IMR-90 (cell line): ENCODE measurements at regions not wholly inside any gene's neighbourhood (a gene's known extent, or its start where the extent isn't known, plus 50 kb on each side); places are given as distances from the start of the nearest gene placed in this dataset.

Source experiments
- ATAC-seq: fragments of 200-7000 bp; cut with Tn5 transposase; 2 replicates; pipeline ENCODE4 v1.9.1; 2020; ENCODE audit warnings: low read depth, mild to moderate bottlenecking, moderate library complexity
- BruUV-seq: library from RNA; stranded (reverse); fragments of 400-500 nt; replicated peaks from 2 replicates; lab custom pipeline; 2021; lab: Mats Ljungman, UMichigan
- CTCF ChIA-PET: fragments of 300-600 bp; formaldehyde crosslinking; extraction: SDS; loops from one replicate; lab custom pipeline; 2021; ENCODE audit warnings: antibody characterized with exemption; lab: Yijun Ruan, JAX
- POLR2A ChIA-PET: fragments of 300-600 bp; sonication (Branson Sonifier 250); formaldehyde crosslinking; loops from one replicate; lab custom pipeline; 2022; ENCODE audit warnings: antibody characterized with exemption; ENCODE audit not compliant: unreplicated experiment; lab: Charles Lee
- DNase-seq: peaks from one replicate; pipeline ENCODE4 v3.0.0; 2013
- H2AFZ ChIP-seq: replicated peaks from 2 replicates; pipeline ENCODE3; 2013; ENCODE audit warnings: low read length, mild to moderate bottlenecking; ENCODE audit not compliant: poor library complexity
- H2AK5ac ChIP-seq: 2 replicates; pipeline ENCODE4 v1.6.1; 2013; ENCODE audit warnings: low read depth, low read length, inconsistent platforms
- H2AK9ac ChIP-seq: replicated peaks from 2 replicates; pipeline ENCODE3; 2013; ENCODE audit warnings: mild to moderate bottlenecking, low read depth, low read length, moderate library complexity; ENCODE audit not compliant: poor library complexity
- H2BK120ac ChIP-seq: 2 replicates; pipeline ENCODE4 v1.6.1; 2013; ENCODE audit warnings: low read depth, low read length, inconsistent platforms
- H2BK15ac ChIP-seq: 3 replicates; pipeline ENCODE4 v1.6.1; 2013; ENCODE audit warnings: low read depth, low read length, inconsistent platforms
- H2BK20ac ChIP-seq: 2 replicates; pipeline ENCODE4 v1.6.1; 2013; ENCODE audit warnings: low read depth, mild to moderate bottlenecking, inconsistent platforms, low read length, moderate library complexity
- H2BK5ac ChIP-seq: 2 replicates; pipeline ENCODE4 v1.6.1; 2013; ENCODE audit warnings: mild to moderate bottlenecking, low read depth, low read length, inconsistent platforms; ENCODE audit not compliant: poor library complexity, severe bottlenecking
- H3K14ac ChIP-seq: replicated peaks from 2 replicates; pipeline ENCODE4 v1.6.1; 2013; ENCODE audit warnings: low read depth, low read length, inconsistent platforms
- H3K18ac ChIP-seq: 2 replicates; pipeline ENCODE4 v1.6.1; 2013; ENCODE audit warnings: low read depth, low read length, control low read depth
- H3K23ac ChIP-seq: 2 replicates; pipeline ENCODE4 v1.6.1; 2013; ENCODE audit warnings: low read depth, low read length, inconsistent platforms
- H3K27ac ChIP-seq: 2 replicates; pipeline ENCODE4 v1.5.1; 2013; ENCODE audit warnings: mild to moderate bottlenecking, control low read depth, low read length; ENCODE audit not compliant: insufficient read depth
- H3K27me3 ChIP-seq: 2 replicates; pipeline ENCODE4 v1.6.1; 2013; ENCODE audit warnings: low read length; ENCODE audit not compliant: control insufficient read depth, insufficient read depth
- H3K36me3 ChIP-seq: 2 replicates; pipeline ENCODE4 v1.6.1; 2013; ENCODE audit warnings: low read length, mixed read lengths; ENCODE audit not compliant: control insufficient read depth, insufficient read depth
- H3K4ac ChIP-seq: 2 replicates; pipeline ENCODE4 v1.6.1; 2013; ENCODE audit warnings: low read depth, low read length, inconsistent platforms
- H3K4me1 ChIP-seq: 2 replicates; pipeline ENCODE4 v1.6.1; 2013; ENCODE audit warnings: low read length, mixed read lengths; ENCODE audit not compliant: control insufficient read depth, insufficient read depth
- H3K4me2 ChIP-seq: 2 replicates; pipeline ENCODE4 v1.6.1; 2013; ENCODE audit warnings: low read depth, mild to moderate bottlenecking, control low read depth, low read length, moderate library complexity
- H3K4me3 ChIP-seq: 2 replicates; pipeline ENCODE4 v1.5.1; 2013; ENCODE audit warnings: low read depth, mild to moderate bottlenecking, control low read depth, low read length, moderate library complexity; ENCODE audit not compliant: insufficient read depth
- H3K56ac ChIP-seq: 2 replicates; pipeline ENCODE4 v1.6.1; 2013; ENCODE audit warnings: low read length, inconsistent platforms; ENCODE audit not compliant: insufficient read depth; ENCODE audit errors: extremely low read depth
- H3K79me1 ChIP-seq, 2 experiments: 2 replicates each; pipeline ENCODE4 v1.6.1; 2013; ENCODE audit warnings: low read length in 2 of 2, inconsistent platforms in 1 of 2, low read depth in 1 of 2
- H3K9ac ChIP-seq: 2 replicates; pipeline ENCODE4 v1.6.1; 2013; ENCODE audit warnings: low read depth, low read length, control low read depth
- H3K9me1 ChIP-seq: 2 replicates; pipeline ENCODE4 v1.6.1; 2013; ENCODE audit warnings: low read length, inconsistent platforms; ENCODE audit not compliant: insufficient read depth
- H3K9me3 ChIP-seq: 2 replicates; pipeline ENCODE4 v1.6.1; 2013; ENCODE audit warnings: low read length; ENCODE audit not compliant: control insufficient read depth, insufficient read depth
- H4K20me1 ChIP-seq: 2 replicates; pipeline ENCODE4 v1.6.1; 2013; ENCODE audit warnings: low read length, inconsistent platforms; ENCODE audit not compliant: insufficient read depth
- H4K5ac ChIP-seq: 2 replicates; pipeline ENCODE4 v1.6.1; 2013; ENCODE audit warnings: mild to moderate bottlenecking, low read depth, low read length, control low read depth
- H4K8ac ChIP-seq, 2 experiments: 2 replicates each; pipeline ENCODE4 v1.6.1; 2013; ENCODE audit warnings: low read depth in 2 of 2, low read length in 2 of 2, control low read depth in 1 of 2, inconsistent platforms in 1 of 2
- H4K91ac ChIP-seq: 2 replicates; pipeline ENCODE4 v1.6.1; 2013; ENCODE audit warnings: low read depth, low read length, inconsistent platforms; ENCODE audit not compliant: insufficient read depth
- MAZ ChIP-seq: IDR thresholded peaks from 2 replicates; pipeline ENCODE4 v1.6.1; 2012; ENCODE audit warnings: low read depth, mild to moderate bottlenecking, low read length, improper control_type of control experiment, moderate library complexity, borderline replicate concordance
- POLR2A ChIP-seq: IDR thresholded peaks from 2 replicates; pipeline ENCODE4 v1.6.1; 2012; ENCODE audit warnings: mild to moderate bottlenecking, low read depth, low read length
- RCOR1 ChIP-seq: IDR thresholded peaks from 2 replicates; pipeline ENCODE4 v1.6.1; 2012; ENCODE audit warnings: mild to moderate bottlenecking, low read length, improper control_type of control experiment; ENCODE audit not compliant: insufficient replicate concordance
- WGBS, 2 experiments: methylation state at CpG; one replicate each; pipeline versions ENCODE4 v1.1.5 to v1.1.7; 2013; ENCODE audit warnings: missing lambda C conversion rate in 2 of 2; ENCODE audit not compliant: insufficient read length in 1 of 2; ENCODE audit errors: extremely low coverage in 2 of 2; 5-methylcytosine and 5-hydroxymethylcytosine counted together
- dilution Hi-C: fragments of 300-500 bp; cut with HindIII; formaldehyde crosslinking; loops from one replicate; pipeline ENCODE4 v1.14.3; 2018; ENCODE audit warnings: low sequenced_read_pairs; ENCODE audit not compliant: unreplicated experiment
- in situ Hi-C: fragments of 300-500 bp; cut with MboI; formaldehyde crosslinking; loops from 3 replicates; pipeline ENCODE4 v1.14.3; 2019; ENCODE audit warnings: low sequenced_read_pairs, inconsistent platforms, mixed read lengths
- intact Hi-C: fragments of 100-400 bp; cut with micrococcal nuclease; formaldehyde crosslinking; loops from 2 replicates; pipeline ENCODE4 v1.10.0; 2022
- TF ChIP-seq, protein P1 (sequence below): fragments of 150-350 bp; IDR thresholded peaks from 2 replicates; pipeline ENCODE4 v1.6.1; 2017; ENCODE audit warnings: mild to moderate bottlenecking, antibody characterized with exemption, low read length, low read depth
- TF ChIP-seq, protein P2 (sequence below): conservative IDR thresholded peaks from 2 replicates; pipeline ENCODE4 v1.5.1; 2012; ENCODE audit warnings: mild to moderate bottlenecking, low read depth, low read length, improper control_type of control experiment

DNA sequence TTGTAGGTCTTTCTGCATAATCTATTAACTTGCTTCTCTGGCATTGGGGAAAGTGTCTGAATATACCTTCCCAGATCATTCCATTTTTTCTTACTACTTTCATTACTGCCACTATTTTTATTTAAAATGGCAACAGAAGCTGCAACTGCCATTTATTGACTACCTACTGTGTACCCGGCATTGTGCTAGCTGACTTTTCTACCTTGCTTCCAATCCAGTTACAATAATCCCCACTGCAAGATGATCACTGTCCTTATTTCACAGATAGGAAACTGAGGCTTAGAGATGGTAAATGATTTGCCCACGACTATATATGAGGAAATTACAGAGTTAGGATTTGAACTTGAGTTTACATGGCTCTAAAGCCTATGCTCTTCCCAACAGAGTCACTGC lies 129.0 kb downstream of the MAP3K7 start:
- Histone ChIP-seq H3K9me1 (no peaks in the 10 kb centered on the region), H3K9me3 (no peaks in the 10 kb centered on the region), H3K18ac (no peak overlapping the region), H3K4me3 (no peak overlapping the region), H3K79me1 (no peaks in the 10 kb centered on the region), H4K5ac (no peak overlapping the region), H4K8ac (no peak overlapping the region), H3K4me1 (no peaks in the 10 kb centered on the region), H3K27ac (no peak overlapping the region), H3K9ac (no peak overlapping the region), H3K4me2 (no peak overlapping the region), H2BK120ac (no peak overlapping the region), H2AK5ac (no peak overlapping the region), H3K23ac (no peak overlapping the region), H3K27me3 (peaks cover 11% of the 10 kb centered on the region), H3K36me3 (no peaks in the 10 kb centered on the region), H3K4ac (no peak overlapping the region), H2BK5ac (no peak overlapping the region), H2AK9ac (no peak overlapping the region), H4K20me1 (no peaks in the 10 kb centered on the region), H2AFZ (no peak overlapping the region), H2BK15ac (no peak overlapping the region), H2BK20ac (no peak overlapping the region), H4K91ac (no peak overlapping the region), H3K56ac (no peak overlapping the region), H3K14ac (no peak overlapping the region)
- DNase-seq (no peak), ATAC-seq (no peak)
- dilution Hi-C loops (no loop called here), in situ Hi-C loops (no loop called here), intact Hi-C loops (no loop called here)
- no TSS peak for BruUV-seq
- ChIA-PET CTCF (interaction anchor here (0.7 kb wide), 1 partner anchor 11 kb away, joined by 3 read pairs; no protein-coding TSS in a partner anchor), POLR2A (no interaction called here)
- TF ChIP-seq, protein P1, sequence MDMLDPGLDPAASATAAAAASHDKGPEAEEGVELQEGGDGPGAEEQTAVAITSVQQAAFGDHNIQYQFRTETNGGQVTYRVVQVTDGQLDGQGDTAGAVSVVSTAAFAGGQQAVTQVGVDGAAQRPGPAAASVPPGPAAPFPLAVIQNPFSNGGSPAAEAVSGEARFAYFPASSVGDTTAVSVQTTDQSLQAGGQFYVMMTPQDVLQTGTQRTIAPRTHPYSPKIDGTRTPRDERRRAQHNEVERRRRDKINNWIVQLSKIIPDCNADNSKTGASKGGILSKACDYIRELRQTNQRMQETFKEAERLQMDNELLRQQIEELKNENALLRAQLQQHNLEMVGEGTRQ, result no peak
- TF ChIP-seq, protein P2, sequence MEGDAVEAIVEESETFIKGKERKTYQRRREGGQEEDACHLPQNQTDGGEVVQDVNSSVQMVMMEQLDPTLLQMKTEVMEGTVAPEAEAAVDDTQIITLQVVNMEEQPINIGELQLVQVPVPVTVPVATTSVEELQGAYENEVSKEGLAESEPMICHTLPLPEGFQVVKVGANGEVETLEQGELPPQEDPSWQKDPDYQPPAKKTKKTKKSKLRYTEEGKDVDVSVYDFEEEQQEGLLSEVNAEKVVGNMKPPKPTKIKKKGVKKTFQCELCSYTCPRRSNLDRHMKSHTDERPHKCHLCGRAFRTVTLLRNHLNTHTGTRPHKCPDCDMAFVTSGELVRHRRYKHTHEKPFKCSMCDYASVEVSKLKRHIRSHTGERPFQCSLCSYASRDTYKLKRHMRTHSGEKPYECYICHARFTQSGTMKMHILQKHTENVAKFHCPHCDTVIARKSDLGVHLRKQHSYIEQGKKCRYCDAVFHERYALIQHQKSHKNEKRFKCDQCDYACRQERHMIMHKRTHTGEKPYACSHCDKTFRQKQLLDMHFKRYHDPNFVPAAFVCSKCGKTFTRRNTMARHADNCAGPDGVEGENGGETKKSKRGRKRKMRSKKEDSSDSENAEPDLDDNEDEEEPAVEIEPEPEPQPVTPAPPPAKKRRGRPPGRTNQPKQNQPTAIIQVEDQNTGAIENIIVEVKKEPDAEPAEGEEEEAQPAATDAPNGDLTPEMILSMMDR, result no peak
- TF ChIP-seq RCOR1 (no peak), POLR2A (no peak), MAZ (no peak)
- no CpG with 5 or more reads among the region's 2 CpGs for WGBS, 2 experiments
